CD4-positive, alpha-beta T cell treated with Interleukin-2 at 100 ng/mL for 4 hours (primary cell): ENCODE measurements at regions not wholly inside any gene's neighbourhood (a gene's known extent, or its start where the extent isn't known, plus 50 kb on each side); places are given as distances from the start of the nearest gene placed in this dataset.

ENCODE experiments used
- DNase-seq: peaks from one replicate; pipeline ENCODE4 v3.0.0-alpha.2; 2020; ENCODE audit warnings: low spot score

DNA sequence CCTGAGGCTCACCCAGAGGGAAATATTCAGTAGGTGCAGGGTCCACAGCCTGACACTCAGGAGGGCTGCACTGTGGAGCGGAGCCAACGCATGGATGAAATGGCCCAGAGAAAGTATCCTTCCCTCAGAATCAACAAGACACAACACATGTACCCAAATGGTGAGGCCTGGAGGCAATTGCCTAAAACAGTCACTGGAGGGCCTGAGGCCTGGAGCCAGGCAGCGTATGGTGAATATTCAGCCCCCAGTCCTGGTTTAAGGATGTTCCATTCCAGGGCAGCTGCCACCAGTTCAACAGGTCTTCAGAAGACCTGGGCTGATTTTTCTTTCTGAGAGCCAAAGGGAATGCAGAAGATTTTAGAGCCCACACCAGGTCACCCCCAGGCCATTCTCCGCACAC, 264.8 kb downstream of the INSC start:
- no peak for DNase-seq

DNA sequence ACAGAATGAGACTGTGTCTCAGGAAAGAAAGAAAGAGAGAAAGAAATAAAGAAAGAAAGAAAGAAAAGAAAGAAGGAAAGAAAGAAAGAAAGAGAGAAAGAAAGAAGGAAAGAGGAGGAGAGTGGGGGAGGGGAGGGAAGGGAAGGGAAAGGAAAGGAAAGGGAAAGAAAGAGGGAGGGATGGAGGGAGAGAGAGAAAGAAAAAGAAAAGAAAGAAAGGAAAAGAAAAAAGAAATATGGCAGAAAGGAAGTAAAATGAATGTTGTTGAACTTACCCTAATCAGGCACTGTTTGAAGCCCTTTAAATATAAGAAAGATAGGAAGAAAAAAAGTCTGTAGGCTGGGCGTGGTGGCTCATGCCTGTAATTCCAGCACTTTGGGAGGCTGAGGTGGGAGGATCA, 276.1 kb downstream of the INSC start:
- no peak for DNase-seq

DNA sequence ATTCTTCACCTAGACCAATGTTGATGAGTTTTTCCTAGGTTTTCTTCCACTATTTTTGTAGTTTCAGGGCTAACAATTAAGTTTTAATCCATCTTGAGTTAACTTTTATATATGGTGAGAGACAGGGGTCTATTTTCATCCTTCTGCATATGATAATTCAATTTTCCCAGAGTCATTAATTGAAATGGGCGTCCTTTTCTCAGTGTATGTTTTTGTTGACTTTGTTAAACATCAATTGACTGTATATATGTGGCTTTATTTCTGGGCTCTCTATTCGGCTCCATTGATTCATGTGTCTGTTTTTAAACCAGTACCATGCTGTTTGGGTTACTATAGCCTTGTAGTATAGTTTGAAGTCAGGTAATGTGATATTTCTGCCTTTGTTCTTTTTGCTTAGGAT, 282.1 kb downstream of the INSC start:
- no peak for DNase-seq

DNA sequence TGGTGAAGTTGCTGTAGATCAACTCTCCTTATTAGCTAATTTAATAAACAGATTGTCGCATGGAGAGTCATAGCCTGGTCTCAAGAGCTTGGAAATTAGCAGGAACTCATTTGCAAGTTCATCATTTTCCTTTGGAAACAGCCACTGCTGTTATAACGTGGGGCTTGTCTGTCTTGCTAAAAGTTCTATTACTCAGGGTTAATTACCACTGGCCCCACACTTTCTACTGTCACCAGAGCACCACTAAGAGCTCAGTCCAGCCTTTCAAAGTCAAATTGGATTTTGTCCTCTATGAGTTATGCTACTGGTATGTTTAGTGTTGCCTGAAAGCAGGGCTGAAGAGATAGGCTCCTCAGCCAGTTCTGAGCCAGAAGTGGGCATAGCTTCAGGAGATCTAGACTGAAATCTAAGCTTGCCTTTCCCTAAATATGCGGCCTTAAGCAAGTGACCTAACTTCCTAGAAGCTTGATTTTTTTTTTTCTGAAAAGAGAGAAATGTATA, 292.2 kb downstream of the INSC start:
- no peak for DNase-seq

DNA sequence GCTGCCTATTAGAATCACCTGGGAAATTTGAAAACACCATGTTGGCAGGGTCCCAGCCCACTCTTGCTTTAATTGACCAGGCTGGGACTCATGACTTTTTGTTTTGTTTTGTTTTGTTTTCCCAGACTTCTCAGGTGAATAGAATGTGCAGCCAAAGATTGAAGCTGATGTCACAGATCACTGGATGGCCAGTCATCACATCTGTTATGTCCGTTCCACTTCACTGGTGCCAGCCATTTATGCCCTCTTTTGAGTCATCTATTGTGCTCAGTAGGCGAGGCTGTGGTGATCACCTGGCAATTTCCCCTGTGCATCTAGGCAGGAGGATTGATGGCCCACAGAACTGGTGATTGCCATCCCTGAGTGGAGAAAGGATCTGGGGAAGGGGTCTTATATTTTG, 297.3 kb downstream of the INSC start:
- no peak for DNase-seq

DNA sequence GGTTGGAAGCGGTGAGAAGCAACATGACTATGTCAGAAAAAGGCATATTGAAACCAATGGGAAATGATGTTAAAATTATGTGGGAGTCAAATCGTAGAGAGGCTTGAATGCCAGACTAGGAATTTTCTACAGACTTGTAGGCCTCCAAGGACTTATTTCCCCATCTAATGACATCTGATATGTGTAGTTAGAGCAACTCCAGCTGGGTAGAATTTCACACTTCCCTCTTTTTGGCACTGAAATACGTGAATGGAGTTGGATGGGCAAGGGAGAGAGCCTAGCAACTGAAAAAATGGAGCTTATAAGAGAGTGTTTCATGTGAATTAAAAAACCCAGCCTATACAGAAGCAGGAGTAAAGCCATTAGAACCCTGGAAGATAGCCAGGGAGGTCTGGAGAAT, 304.2 kb downstream of the INSC start:
- DNase-seq: no peak

DNA sequence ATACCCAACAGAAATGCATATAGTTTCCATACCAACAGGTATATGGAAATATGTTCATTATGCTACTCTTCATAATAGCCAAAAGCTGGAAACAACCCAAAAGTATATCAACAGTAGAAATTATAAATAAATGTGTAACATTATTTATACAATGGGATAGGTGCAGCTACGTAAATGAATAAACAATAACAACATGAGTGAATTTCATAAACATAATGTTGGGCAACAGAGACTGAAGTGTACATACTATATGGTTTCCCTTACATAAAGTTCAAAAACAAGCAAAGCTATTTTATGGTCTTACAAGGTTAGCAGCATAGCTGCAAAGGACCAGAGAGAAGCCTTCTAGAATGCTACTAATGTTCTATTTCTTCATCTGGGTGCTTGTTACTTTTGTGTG, 305.0 kb downstream of the INSC start:
- no peak for DNase-seq

DNA sequence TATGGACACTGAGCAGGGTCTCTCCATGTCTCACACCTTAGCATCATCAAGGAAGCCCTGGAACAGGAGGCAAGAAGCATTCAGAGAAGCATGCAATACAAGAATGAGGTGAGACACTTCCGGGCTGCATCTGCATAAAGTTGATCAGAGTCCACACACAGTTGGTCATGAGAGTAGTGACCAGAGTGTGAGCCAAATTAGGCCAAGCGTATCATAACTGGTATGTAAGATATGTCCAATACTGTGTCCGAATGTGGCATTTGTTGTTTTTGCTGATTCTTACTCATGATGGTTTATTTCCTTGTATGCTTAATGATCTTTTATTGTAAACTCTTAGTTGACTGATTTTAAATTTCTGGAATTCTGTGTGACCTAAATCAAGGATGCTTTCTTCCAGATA, 315.7 kb downstream of the INSC start:
- no peak for DNase-seq

DNA sequence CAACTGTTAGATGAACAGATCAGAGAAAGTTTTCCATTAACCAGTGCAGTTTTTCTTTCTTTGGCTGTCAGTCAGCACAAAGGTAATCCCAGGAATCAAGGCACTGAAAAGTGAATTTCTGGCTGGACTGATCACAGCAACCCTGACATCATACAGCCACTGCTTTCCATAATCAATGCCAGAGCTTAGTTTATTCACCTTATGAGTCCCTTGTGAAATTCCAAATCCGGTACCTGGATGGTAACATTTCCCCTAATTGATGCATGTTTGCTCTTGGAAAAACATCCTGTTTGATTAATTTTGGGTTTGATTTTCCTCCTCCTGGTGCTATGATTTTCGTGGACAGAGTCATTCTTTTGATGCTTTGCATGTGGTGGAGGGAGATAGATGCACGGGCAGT, 319.8 kb downstream of the INSC start:
- no peak for DNase-seq

DNA sequence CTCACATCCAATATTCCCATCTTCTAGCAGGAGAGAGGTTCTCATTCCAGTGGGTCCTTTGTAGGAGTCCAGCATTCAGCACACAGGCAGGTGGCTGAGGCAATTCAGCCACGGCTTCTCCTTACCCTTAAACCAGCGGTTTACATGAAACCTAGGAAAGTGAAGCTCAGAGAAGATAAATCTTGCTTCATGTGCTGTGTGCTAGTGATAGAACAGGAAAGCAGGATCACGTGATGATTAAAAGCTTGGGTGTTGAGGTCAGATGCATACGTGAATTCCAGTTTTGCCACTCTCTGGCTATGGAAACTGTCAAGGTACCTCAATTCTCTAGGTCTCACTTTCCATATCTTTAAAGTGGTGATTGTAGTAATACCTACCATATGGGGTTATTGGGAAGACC, 331.6 kb downstream of the INSC start:
- DNase-seq: no peak

DNA sequence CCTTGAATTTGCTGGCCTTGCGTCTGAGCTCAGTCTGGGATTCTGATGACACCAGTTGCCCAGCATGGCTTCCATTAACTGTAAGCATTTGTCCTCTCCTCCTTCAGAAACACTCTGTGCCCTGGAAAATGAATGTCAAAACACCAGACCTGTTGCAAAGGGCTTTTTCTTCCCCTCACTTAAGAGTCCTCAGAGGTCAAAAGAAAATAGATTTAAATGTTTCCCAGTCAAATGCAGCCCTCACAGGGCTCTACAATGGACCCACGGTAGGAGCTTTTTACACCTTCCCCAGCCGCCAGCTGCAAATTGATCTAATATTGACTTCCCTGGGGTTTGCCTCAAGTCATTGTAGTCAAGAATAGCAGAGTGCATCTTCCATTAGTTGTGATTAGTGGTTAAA, 332.2 kb downstream of the INSC start:
- DNase-seq: no peak

DNA sequence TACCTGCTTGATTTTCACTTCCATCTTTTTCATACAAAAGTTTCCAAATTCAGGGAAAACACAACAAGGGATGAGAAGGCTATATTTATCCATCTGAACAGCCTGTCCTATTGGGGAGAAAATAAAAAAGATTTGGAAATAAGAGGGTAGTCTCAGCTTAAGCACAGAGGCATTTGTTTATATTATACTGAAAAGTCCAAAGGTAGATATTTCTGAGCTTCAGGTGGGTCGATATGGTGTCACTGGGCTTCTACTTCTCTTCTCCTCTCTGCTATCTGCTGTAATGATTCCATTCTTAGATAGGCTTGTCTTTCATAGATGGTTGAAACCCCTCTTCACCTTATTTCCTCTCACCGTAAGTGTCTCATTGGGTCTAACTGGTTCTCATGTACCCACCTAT, 337.0 kb downstream of the INSC start:
- DNase-seq: no peak

DNA sequence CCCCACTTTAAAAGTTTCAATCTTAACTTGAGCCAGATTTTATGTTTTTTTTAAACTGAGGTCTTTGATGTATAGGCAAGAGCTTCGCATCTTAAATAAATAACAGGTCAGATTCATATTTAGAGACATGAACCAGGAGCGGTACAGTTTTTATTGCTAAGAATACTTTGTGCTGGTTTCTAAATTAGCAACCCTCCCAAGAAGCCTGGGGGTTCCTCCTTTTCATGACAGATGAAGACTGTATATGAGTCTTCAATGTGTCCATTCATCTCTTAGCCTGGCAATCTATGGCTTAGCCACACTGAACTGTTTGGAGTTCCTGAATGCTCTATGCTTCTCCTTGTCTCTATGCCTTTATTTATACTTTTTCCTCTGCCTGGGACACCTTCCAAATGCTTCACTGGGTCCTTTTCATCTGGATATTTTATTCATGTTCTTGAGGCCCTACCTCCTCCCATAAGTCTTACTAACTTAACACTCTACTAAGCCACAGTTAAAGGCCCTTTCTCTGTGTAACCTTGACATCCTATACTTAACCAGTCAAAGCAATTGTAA, 338.6 kb downstream of the INSC start:
- DNase-seq: no peak

DNA sequence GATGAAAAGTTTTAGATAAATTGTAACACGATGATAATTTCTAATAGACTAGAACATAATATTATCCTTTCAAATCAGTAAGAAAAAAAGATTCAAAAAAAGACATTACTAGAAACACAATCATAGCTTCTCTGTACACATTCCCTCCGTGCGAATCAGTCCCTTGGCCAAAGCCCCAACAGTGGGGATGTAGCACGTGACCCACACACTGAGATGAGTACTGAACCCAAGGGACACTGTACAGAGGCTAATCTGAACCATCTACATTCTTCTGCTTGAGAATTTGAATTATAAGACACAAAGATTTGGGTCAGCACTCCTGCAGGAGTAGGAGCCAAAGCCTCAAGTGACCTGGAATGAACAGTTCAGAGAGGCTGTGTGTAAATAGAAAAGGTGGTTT, 353.7 kb downstream of the INSC start:
- DNase-seq: no peak

DNA sequence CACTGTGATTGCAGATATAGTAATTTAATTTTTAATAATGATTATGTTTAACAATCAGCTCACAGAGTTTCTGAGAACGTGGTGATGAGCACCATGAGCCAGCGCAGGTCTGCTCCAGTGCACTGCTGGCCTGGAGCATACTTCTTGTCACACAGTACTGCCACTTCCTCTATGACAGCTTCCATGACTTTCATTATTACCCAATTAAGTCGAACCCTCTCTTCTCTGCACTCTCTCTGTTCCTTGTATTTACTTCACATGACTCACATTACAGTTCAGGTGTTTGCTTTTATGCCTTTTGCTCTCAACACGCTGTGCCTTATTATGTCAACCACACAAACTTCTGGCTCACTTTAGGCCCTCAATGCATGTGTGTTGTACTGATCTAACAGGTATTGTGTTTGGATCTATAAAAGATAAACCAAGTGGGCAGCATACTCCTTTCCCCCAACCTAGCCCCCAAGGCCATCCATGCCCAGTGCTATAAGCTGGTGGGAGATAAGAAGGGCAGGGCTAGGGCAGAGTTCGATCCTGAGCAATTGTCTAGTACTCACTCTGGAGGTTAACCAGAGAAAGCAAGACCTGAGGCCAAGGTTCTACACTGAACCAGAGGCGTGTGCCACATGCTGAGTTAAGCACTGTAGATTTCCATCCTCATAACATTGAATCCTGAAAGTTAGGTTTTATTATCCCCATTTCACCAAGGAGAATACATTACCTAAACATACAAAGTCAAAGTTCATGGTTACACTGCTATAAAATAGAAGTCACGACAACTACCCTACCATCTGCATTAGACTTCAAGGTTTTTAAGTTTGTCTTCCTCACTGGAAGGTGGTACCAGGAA, 356.5 kb downstream of the INSC start:
- no peak for DNase-seq

DNA sequence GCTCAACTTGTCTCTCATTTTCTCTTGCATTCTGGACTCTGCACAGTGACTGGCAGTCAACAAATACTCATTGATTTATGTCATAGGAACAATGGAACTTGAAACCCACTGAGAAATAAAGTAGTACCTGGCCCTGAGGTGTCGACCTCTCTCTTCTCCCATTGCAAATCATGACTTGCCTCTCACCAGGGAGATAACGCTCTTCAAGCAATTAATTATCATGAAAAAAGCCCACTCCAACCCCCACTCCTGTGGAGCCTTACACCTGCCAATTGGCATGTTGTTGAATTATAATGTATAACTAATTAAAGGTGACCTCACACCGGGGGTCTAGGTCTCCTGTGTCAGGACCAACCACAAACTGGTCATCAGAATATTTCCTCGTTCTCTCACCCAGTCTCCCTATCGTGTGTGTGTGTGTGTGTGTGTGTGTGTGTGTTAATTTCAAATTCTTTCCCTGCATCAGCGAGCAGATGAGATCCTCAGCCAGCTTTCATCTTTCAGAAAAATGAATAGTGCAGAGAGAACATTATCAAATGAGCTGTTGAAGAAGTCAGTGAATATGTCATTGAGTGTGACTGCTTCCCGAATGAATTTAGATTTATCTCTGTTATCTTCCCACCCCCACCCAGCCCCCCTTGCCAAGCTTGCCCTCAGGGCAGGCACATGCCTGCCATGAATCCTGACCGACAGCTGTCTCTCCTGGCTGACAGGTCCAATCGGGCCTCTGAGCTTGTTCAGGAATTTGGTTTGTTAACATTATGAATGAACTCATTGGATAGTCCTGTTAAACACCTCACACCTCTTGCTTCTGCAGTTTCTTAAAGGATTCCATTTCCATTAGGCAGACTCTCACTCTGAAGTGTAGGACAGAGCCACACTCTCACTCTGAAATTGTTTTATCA, 357.4 kb downstream of the INSC start:
- DNase-seq: no peak

DNA sequence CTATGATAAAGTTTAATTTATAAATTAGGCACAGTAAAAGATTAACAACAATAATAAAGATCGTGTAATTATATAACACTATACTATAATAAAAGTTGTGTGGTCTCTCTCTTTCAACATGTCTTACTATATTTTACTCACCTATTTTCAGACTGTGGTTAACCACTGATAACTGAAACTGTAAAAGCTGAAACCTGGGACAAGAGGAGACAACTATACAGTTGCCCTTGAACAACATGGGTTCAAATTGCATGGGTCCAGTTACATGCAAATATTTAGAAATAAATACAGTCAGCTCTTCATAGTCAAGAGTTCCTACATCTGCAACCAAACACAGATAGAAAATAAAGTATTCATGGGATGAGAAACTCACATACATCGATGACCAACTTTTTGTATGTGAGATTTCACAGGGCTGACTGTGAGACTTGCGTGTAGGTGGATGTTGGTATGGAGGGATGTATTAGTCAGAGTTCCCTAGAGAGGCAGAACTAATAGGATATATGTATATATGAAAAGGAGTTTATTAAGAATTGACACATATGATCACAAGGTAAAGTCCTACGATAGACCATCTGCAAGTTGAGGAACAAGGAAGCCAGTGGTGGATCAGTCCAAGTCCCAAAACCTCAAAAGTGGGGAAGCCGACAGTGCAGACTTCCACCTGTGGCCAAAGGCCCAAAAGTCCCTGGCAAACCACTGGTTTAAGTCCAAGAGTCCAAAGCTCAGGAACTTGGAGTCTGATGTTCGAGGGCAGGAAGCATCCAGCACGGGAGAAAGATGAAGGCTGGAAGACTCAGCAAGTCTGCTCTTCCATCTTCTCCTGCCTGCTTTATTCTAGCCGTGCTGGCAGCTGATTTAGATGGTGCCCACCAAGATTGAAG, 359.5 kb downstream of the INSC start:
- no peak for DNase-seq

DNA sequence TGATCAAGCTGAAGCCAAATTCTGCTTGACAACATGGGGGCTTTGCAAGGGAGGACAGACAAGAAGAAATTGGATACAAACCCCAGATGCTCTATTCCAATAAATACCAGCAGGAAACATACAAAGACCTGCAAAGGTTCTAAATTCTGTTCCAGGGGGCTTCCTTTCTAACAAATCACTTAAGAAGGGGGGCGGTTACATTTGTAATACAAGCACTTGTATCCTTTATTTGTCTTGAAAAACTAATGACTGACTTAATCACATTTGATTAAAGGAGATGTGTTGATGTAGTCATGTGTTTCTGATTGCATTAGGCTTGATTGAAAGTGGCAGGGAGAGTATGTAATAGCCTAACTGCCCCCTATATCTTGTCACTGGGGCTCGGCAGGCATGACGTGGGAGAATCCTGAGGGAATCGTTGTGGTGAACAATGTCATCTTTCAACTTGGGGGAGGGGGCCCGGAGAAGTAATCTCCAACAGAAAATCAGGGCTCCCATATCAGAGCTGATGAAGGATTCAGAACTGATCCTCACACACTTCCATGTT, 361.7 kb downstream of the INSC start:
- no peak for DNase-seq

DNA sequence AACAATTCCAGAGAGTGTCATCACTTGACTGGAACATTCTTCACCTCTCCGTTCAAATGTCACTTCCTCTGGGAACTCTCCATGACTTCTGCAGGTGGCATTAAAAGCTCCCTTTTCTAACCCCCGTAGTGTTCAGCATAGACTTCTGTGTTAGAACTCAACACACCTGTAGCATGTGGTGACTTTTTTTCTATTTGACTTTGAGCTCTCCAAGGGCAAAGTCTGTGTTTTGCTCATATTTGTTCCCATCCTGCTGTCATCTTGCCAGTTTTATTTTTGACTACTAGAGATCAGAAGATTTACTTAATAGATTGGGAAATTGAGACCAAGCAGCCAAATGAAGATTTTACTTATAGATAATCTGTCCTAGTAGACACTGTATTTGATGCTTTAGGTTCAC, 367.1 kb downstream of the INSC start:
- no peak for DNase-seq

DNA sequence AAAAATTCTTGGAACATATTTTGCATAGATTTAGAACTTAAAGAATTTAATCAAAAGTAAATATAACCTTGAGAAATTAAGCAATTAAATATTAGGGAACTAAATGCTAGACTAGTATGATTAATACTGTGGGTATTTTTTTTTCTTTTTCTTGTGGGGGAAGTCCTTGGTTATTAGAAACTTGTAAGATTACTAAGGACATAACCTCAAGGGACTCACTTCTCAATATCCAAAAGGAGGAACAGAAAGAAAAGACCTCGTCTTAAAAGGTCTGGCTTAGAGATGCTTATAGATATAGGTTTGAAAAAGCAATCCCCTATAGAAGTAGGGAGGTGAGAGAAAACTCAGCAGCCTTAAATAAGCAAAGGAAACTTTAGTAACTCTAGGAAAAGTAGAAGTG, 368.5 kb downstream of the INSC start:
- DNase-seq: no peak

DNA sequence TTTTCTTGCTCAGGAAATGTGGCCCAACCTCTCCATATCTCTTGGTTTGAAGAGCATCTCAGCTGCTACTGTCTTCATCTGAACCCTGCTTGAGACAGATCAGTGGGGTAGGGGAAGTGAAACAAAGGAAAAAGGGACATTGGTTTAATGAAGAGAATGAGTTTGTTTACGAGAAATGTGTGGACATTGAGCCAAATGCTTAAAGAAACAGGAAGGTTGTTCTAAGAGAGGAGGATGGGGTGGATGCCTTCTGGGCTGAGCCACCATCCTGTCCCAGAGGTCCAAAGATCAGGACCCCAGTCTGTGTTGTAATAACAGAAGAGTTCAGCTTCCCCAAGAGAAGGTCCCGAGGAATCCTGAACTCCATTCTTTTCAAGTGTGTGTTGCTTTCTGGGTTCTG, 369.7 kb downstream of the INSC start:
- no peak for DNase-seq

DNA sequence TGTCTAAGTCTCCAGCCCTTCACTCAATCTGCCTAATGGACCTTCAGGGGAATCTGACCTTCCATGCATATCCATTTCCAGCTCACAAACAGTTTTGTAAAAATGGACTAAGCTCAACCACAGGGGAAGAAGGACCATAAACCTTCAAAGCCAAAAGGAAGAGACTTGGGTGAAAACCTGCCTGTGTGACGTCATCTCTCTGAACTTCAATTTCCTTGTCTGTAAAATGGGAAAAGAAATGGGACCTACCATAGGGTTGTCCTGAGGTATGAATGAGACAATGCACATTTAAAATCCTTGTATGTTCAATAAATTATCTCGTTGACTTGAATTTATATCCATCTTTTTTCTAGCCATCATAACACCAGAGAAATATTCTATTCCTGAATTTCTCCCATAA, 370.7 kb downstream of the INSC start:
- no peak for DNase-seq
